Bronchial epithelial cell (primary cell): ENCODE measurements at regions not wholly inside any gene's neighbourhood (a gene's known extent, or its start where the extent isn't known, plus 50 kb on each side); places are given as distances from the start of the nearest gene placed in this dataset.

Experiments used
- DNase-seq: peaks from one replicate; pipeline ENCODE4 v3.0.0-alpha.2; 2010; ENCODE audit warnings: low read depth
- FAIRE-seq: peaks from 2 replicates; lab custom pipeline; 2011; peaks lifted over from hg19 to GRCh38; lab: Jason Lieb, UNC
- H3K27me3 ChIP-seq: 2 replicates; pipeline ENCODE4 v1.5.1; 2011; ENCODE audit warnings: low read length; ENCODE audit not compliant: control insufficient read depth, insufficient read depth
- H3K36me3 ChIP-seq: 2 replicates; pipeline ENCODE4 v1.5.1; 2011; ENCODE audit warnings: low read length; ENCODE audit not compliant: control insufficient read depth, insufficient read depth
- H3K4me3 ChIP-seq: 2 replicates; pipeline ENCODE4 v1.5.1; 2011; ENCODE audit warnings: mild to moderate bottlenecking, low read depth, low read length, control low read depth
- TF ChIP-seq, protein P1 (sequence below): IDR thresholded peaks from 2 replicates; pipeline ENCODE4 v1.5.1; 2011; ENCODE audit warnings: mild to moderate bottlenecking, moderate library complexity, low read length, control low read depth, inconsistent platforms; ENCODE audit not compliant: insufficient read depth, severe bottlenecking

DNA sequence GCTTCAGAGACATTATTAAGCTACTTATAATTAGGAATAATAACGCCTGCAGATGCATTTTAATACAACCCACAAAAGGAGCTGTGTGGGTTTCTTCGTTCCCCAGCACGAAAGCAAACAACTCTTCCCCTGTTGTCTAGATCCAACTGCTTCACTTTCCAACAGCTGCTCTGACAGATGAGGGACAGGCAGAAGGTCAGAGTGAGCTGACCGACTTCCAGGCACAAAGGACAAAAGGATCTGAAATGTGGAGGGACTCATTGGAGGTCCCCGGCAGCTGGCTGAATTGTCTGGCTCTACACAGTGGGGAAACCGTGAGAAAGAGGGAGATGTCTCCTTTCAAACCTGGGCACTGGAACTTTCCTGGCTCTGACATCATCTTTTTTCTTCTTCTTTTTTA, 79.1 kb upstream of the ALDH1B1 start:
- Histone ChIP-seq H3K4me3 (no peak overlapping the region), H3K27me3 (peaks cover 17% of the 10 kb centered on the region), H3K36me3 (no peaks in the 10 kb centered on the region)
- TF ChIP-seq, protein P1, sequence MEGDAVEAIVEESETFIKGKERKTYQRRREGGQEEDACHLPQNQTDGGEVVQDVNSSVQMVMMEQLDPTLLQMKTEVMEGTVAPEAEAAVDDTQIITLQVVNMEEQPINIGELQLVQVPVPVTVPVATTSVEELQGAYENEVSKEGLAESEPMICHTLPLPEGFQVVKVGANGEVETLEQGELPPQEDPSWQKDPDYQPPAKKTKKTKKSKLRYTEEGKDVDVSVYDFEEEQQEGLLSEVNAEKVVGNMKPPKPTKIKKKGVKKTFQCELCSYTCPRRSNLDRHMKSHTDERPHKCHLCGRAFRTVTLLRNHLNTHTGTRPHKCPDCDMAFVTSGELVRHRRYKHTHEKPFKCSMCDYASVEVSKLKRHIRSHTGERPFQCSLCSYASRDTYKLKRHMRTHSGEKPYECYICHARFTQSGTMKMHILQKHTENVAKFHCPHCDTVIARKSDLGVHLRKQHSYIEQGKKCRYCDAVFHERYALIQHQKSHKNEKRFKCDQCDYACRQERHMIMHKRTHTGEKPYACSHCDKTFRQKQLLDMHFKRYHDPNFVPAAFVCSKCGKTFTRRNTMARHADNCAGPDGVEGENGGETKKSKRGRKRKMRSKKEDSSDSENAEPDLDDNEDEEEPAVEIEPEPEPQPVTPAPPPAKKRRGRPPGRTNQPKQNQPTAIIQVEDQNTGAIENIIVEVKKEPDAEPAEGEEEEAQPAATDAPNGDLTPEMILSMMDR: no peak
- DNase-seq (no peak), FAIRE-seq (no peak)

DNA sequence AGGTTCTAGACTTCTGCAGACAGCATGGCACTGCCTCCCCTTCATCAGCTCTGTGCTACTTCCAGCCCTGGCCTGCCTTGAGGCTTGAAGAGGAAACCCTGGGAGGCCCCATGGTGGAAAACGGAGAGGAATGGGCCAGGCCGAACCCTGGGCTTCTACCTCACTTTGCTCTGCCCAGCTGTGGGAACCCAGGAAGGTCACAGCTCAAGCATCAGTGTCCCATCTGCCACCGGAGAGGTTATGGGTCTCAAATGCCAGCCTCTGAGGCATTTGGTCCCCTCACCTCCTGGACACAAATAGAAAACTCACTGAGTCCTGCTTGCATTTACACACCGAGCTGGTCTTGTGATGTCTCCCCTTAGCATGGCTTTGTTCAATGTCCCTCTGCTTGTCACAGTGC, 80.1 kb upstream of the ALDH1B1 start:
- FAIRE-seq (no peak), DNase-seq (no peak)
- no peaks in the 10 kb centered on the region for H3K36me3 ChIP-seq
- H3K27me3 ChIP-seq: peaks cover 17% of the 10 kb centered on the region
- TF ChIP-seq, protein P1: no peak
- no peak overlapping the region for H3K4me3 ChIP-seq

DNA sequence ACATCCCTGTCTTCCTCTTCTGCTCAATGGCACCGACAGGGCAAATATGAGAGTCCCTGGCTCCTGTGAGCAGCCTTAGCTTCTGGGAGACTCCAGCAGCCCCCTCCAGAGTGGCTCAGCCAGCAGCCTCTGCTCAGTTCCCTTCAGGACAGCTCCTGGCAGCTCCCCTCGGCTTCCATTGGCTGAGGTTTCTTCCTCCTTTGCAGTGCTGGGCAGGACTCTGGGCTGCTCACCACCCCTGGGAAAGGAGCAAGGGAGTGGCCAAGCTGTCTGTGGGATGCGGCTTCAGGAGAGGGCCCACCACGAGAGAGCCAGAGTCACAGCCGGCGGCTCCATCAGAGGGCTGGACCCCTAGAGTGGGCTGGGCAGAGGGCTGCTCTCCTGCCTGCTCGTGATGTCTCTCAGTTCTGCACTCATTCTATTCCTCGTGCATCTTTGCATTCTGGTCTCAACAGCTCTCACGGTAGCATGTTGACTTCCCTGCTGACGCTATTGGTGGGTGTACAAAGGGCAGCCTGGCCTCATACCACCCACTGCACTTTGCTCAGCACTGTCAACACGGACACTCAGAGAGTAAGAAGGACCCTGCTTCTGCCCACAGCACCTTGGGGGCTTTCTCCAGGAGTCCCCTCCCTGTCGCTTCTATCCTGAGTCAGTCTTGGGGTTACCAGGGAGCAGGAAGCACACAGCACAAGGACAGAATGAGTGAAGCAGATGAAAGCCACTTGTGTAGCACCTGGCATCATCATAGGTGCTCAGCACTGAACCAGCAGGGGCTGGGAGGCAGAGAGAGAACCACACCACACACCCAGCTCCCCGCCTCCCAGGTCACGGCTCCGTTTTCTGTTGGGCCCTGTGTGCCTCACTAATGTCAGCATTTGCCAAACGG, 80.9 kb upstream of the ALDH1B1 start:
- TF ChIP-seq, protein P1: no peak
- Histone ChIP-seq H3K36me3 (no peaks in the 10 kb centered on the region), H3K27me3 (peaks cover 17% of the 10 kb centered on the region), H3K4me3 (no peak overlapping the region)
- DNase-seq (no peak), FAIRE-seq (no peak)

DNA sequence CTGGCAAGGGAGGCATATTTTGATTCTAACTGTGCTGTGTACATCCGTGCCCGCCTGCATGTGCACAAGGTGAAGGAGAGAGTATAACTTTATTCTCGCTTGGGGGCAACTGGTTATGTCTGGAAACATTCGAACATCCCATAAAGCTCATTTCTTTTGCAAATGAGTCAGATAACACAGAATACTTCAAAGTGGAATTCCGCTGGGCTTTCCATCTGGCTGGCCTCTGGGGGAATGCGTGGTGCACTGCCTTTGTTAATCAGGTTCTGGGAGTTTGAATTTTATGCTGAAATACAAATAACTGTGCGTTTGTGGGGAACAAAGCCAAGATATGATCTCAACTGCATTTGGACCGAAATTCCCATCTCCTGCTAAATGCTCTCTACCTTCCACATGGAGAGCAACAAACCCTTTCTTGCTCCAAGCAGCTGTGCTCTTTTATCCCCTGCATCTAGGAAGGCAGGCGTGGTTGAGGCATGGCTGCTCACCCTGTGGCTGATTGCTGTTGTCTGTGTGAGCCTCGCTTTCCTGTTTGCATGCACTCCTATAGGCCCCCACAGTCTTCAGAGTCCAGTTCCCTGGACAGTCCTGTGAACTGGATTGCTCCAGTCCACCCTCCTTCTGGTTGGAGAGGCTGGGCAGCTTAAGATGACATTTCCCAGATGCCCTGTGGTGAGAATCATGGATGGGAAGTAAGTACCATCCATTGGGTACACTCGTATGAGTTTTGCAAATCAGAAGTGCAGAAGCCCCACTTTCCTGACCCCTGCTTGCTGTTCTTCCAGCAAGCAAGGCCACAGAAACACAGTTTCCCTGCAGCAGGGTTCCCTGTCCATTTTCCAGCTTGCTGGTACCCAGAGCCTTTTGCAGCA, 82.9 kb upstream of the ALDH1B1 start:
- Histone ChIP-seq H3K4me3 (no peak overlapping the region), H3K27me3 (peaks cover 15% of the 10 kb centered on the region), H3K36me3 (no peaks in the 10 kb centered on the region)
- DNase-seq (no peak), FAIRE-seq (no peak)
- TF ChIP-seq, protein P1: no peak

DNA sequence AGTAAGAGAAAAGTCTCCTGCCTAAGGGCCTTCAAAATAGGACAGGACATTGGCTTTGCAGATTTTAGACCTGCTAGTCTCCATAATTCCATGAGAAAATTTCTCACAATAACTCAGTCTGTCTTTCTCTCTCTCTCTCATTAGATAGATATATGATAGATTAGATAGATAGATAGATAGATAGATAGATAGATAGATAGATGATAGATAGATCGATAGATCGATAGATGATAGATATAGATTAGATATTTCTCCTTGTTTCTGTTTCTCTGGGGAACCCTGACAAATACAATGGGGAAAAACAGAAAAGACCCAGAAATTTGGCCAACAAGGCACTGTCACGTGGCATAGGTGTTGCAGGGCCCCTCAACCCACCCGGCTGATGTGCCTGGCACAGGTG, 84.4 kb upstream of the ALDH1B1 start:
- Histone ChIP-seq H3K36me3 (no peaks in the 10 kb centered on the region), H3K27me3 (peaks cover 12% of the 10 kb centered on the region), H3K4me3 (no peak overlapping the region)
- DNase-seq (no peak), FAIRE-seq (no peak)
- TF ChIP-seq, protein P1: no peak
